ENCODE measurements at regions not wholly inside any gene's neighbourhood (a gene's known extent, or its start where the extent isn't known, plus 50 kb on each side); places are given as distances from the start of the nearest gene placed in this dataset.

GRCh38 chr1:173337126-173337525 is 130.0 kb upstream of the TNFSF4 start:
- Histone ChIP-seq H3K4me1 (peaks cover 6% of the 10 kb centered on the region), H3K27me3 (ENCODE audit: low read depth) (no peaks in the 10 kb centered on the region), H3K36me3 (no peaks in the 10 kb centered on the region), H3K27ac (replicated peaks) (no peak overlapping the region), H3K9me3 (replicated peaks) (no peaks in the 10 kb centered on the region), H3K4me3 (no peak overlapping the region)
- no peak for DNase-seq
- no peak for TF ChIP-seq CTCF (IDR thresholded peaks at IDR 0.05; ENCODE audit: borderline replicate concordance)
- intact Hi-C loops (cut with micrococcal nuclease): no loop called here

- DNase-seq: no peak
- H3K27ac ChIP-seq (replicated peaks): no peak overlapping the region
- H3K36me3 ChIP-seq: no peaks in the 10 kb centered on the region
- no peak overlapping the region for H3K4me3 ChIP-seq
- H3K9me3 ChIP-seq (replicated peaks): no peaks in the 10 kb centered on the region
- no peaks in the 10 kb centered on the region for H3K27me3 ChIP-seq (ENCODE audit: low read depth)
- peaks cover 5% of the 10 kb centered on the region for H3K4me1 ChIP-seq
- intact Hi-C loops (cut with micrococcal nuclease): no loop called here
- TF ChIP-seq CTCF (IDR thresholded peaks at IDR 0.05; ENCODE audit: borderline replicate concordance): no peak
Observed at GRCh38 chr1:173341307-173341706, 134.2 kb upstream of the TNFSF4 start.

GRCh38 chr1:173341971-173342370 is 134.8 kb upstream of the TNFSF4 start:
- no peaks in the 10 kb centered on the region for H3K27me3 ChIP-seq (ENCODE audit: low read depth)

GRCh38 chr1:173342736-173343135 is 134.4 kb upstream of the PRDX6 start:
- Histone ChIP-seq H3K4me1 (peaks cover 5% of the 10 kb centered on the region), H3K9me3 (replicated peaks) (no peaks in the 10 kb centered on the region), H3K27ac (replicated peaks) (no peak overlapping the region), H3K36me3 (no peaks in the 10 kb centered on the region), H3K4me3 (no peak overlapping the region), H3K27me3 (ENCODE audit: low read depth) (no peaks in the 10 kb centered on the region)
- no peak for DNase-seq
- no peak for TF ChIP-seq CTCF (IDR thresholded peaks at IDR 0.05; ENCODE audit: borderline replicate concordance)
- intact Hi-C loops (cut with micrococcal nuclease): no loop called here

More at GRCh38 chr1:173341971-173342370, 134.8 kb upstream of the TNFSF4 start:
- TF ChIP-seq CTCF (IDR thresholded peaks at IDR 0.05; ENCODE audit: borderline replicate concordance): no peak
- H3K9me3 ChIP-seq (replicated peaks): no peaks in the 10 kb centered on the region
- intact Hi-C loops (cut with micrococcal nuclease): no loop called here
- no peaks in the 10 kb centered on the region for H3K36me3 ChIP-seq
- H3K27ac ChIP-seq (replicated peaks): no peak overlapping the region
- H3K4me1 ChIP-seq: peaks cover 5% of the 10 kb centered on the region
- H3K4me3 ChIP-seq: no peak overlapping the region
- DNase-seq: no peak

GRCh38 chr1:173344034-173344743 is 132.9 kb upstream of the PRDX6 start:
- H3K36me3 ChIP-seq: no peaks in the 10 kb centered on the region
- no peaks in the 10 kb centered on the region for H3K9me3 ChIP-seq (replicated peaks)
- H3K27ac ChIP-seq (replicated peaks): no peak overlapping the region
- H3K4me1 ChIP-seq: peaks cover 5% of the 10 kb centered on the region
- DNase-seq: no peak
- intact Hi-C loops (cut with micrococcal nuclease): no loop called here
- no peak for TF ChIP-seq CTCF (IDR thresholded peaks at IDR 0.05; ENCODE audit: borderline replicate concordance)
- H3K4me3 ChIP-seq: no peak overlapping the region
- no peaks in the 10 kb centered on the region for H3K27me3 ChIP-seq (ENCODE audit: low read depth)

Data from left ventricle myocardium inferior (tissue), 1 donor.